ENCODE measurements at regions not wholly inside any gene's neighbourhood (a gene's known extent, or its start where the extent isn't known, plus 50 kb on each side); places are given as distances from the start of the nearest gene placed in this dataset.

DNA sequence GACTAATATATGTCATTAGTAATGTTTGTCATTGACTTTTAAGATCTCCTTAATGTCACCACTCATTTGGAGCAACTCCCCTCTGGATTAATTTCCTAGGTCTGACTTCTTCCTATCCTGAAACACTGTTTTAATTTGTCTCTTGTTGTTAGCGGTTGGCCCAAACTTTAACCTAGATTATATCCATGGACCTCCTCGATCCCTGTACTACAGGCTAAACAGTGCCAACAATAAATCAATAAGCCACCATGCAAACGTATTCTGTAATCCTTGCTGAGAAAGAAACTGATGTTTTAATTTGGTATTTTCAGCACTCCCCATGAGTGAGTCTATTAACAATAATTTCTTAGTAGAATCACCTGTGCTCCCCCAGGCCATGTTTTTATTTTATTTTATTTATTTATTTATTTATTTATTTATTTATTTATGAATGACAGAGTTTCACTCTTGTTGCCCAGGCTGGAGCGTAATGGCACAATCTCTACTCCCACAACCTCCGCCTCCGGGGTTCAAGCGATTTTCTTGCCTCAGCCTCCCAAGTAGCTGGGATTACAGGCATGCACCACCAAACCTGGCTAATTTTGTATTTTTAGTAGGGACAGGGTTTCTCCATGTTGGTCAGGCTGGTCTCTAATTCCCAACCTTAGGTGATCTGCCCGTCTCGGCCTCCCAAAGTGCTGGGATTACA is 204.1 kb downstream of the IL15 start:
- Histone ChIP-seq H3K27ac (ENCODE audit: low read depth, low read length) (no peak overlapping the region), H3K9me3 (ENCODE audit: insufficient read depth, low read depth, low read length) (no peaks in the 10 kb centered on the region), H3K79me2 (ENCODE audit: insufficient read depth, low read length) (no peaks in the 10 kb centered on the region), H2AFZ (ENCODE audit: low read depth, low read length) (no peak overlapping the region), H3K27me3 (ENCODE audit: insufficient read depth, low read length) (no peaks in the 10 kb centered on the region), H4K20me1 (ENCODE audit: insufficient read depth, low read length) (no peaks in the 10 kb centered on the region), H3K9ac (ENCODE audit: low read length) (no peak overlapping the region), H3K4me3 (ENCODE audit: insufficient read depth, low read depth, low read length) (no peak overlapping the region), H3K4me1 (ENCODE audit: insufficient read depth, low read length) (no peaks in the 10 kb centered on the region), H3K36me3 (ENCODE audit: insufficient read depth, low read length) (no peaks in the 10 kb centered on the region), H3K4me2 (ENCODE audit: low read length) (no peak overlapping the region)
- H3K4me3 Mint-ChIP-seq (ENCODE audit: unreplicated experiment) = no peak overlapping the region
- DNase-seq (ENCODE audit: low read depth) (no peak), FAIRE-seq (no peak)
- no peak overlapping the region for H3K27ac Mint-ChIP-seq (ENCODE audit: unreplicated experiment)
- no peaks in the 10 kb centered on the region for H3K27me3 Mint-ChIP-seq (ENCODE audit: low read depth, unreplicated experiment)
- no peaks in the 10 kb centered on the region for H3K4me1 Mint-ChIP-seq (ENCODE audit: low read depth, unreplicated experiment)
- H3K36me3 Mint-ChIP-seq (ENCODE audit: low read depth, unreplicated experiment) = no peaks in the 10 kb centered on the region
- TF ChIP-seq, protein P1, sequence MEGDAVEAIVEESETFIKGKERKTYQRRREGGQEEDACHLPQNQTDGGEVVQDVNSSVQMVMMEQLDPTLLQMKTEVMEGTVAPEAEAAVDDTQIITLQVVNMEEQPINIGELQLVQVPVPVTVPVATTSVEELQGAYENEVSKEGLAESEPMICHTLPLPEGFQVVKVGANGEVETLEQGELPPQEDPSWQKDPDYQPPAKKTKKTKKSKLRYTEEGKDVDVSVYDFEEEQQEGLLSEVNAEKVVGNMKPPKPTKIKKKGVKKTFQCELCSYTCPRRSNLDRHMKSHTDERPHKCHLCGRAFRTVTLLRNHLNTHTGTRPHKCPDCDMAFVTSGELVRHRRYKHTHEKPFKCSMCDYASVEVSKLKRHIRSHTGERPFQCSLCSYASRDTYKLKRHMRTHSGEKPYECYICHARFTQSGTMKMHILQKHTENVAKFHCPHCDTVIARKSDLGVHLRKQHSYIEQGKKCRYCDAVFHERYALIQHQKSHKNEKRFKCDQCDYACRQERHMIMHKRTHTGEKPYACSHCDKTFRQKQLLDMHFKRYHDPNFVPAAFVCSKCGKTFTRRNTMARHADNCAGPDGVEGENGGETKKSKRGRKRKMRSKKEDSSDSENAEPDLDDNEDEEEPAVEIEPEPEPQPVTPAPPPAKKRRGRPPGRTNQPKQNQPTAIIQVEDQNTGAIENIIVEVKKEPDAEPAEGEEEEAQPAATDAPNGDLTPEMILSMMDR (IDR thresholded peaks at IDR 0.05; ENCODE audit: insufficient read depth, low read depth, low read length) = no peak
- no peak for TF ChIP-seq EZH2 (IDR thresholded peaks at IDR 0.05; ENCODE audit: insufficient read depth, low read length)
- H3K9me3 Mint-ChIP-seq (ENCODE audit: unreplicated experiment) = peaks cover 4% of the 10 kb centered on the region

DNA sequence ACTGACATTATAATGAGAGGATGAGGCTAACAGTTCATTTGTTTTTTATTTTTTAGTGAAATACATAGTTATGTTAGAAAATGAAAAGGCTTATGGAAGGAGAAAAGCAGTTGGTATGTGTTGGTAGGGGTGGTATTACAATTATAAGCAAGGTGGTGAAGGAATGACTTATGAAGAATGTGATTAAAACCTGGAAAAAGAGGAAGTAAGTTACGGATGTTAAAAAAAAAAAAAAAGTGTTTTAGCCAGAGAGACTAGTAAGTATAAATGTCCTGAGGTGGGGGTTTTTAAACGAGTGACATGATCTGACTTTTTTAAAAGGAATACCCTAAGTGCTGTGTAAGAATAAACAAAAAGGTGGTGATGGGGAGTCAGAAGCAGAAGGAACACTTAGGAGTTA is 206.8 kb downstream of the IL15 start:
- no peaks in the 10 kb centered on the region for H3K4me1 Mint-ChIP-seq (ENCODE audit: low read depth, unreplicated experiment)
- TF ChIP-seq, protein P1 (IDR thresholded peaks at IDR 0.05; ENCODE audit: insufficient read depth, low read depth, low read length) = no peak
- TF ChIP-seq EZH2 (IDR thresholded peaks at IDR 0.05; ENCODE audit: insufficient read depth, low read length) = no peak
- no peaks in the 10 kb centered on the region for H3K36me3 Mint-ChIP-seq (ENCODE audit: low read depth, unreplicated experiment)
- DNase-seq (ENCODE audit: low read depth) = no peak
- H3K27me3 ChIP-seq (ENCODE audit: insufficient read depth, low read length) = no peaks in the 10 kb centered on the region
- no peaks in the 10 kb centered on the region for H3K9me3 Mint-ChIP-seq (ENCODE audit: unreplicated experiment)
- H4K20me1 ChIP-seq (ENCODE audit: insufficient read depth, low read length) = no peaks in the 10 kb centered on the region
- no peaks in the 10 kb centered on the region for H3K27me3 Mint-ChIP-seq (ENCODE audit: low read depth, unreplicated experiment)
- no peaks in the 10 kb centered on the region for H3K9me3 ChIP-seq (ENCODE audit: insufficient read depth, low read depth, low read length)
- no peak overlapping the region for H3K4me3 Mint-ChIP-seq (ENCODE audit: unreplicated experiment)
- no peaks in the 10 kb centered on the region for H3K36me3 ChIP-seq (ENCODE audit: insufficient read depth, low read length)
- no peak overlapping the region for H3K4me2 ChIP-seq (ENCODE audit: low read length)
- H3K79me2 ChIP-seq (ENCODE audit: insufficient read depth, low read length) = no peaks in the 10 kb centered on the region
- H3K27ac ChIP-seq (ENCODE audit: low read depth, low read length) = no peak overlapping the region
- no peak overlapping the region for H3K9ac ChIP-seq (ENCODE audit: low read length)
- no peak overlapping the region for H3K4me3 ChIP-seq (ENCODE audit: insufficient read depth, low read depth, low read length)
- no peak overlapping the region for H2AFZ ChIP-seq (ENCODE audit: low read depth, low read length)
- no peak for FAIRE-seq
- no peak overlapping the region for H3K27ac Mint-ChIP-seq (ENCODE audit: unreplicated experiment)
- no peaks in the 10 kb centered on the region for H3K4me1 ChIP-seq (ENCODE audit: insufficient read depth, low read length)

DNA sequence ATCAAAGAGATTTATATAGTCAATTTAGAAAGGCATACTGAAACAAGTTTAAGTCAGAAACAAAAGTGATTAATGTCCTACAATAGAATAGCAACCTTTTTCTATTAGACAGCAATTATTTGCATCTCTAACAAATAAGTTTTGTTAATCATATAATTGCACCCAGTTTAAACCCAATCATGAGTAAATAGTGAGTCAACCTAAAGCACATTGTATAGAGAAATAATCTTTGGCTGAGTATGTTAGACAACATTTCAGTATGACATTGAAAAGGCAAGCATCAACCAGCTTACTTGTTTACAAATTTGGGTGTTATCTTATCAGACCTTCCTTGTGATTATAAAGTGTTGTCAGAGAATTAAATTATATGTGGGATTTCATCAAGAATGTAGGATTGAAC is 209.5 kb downstream of the IL15 start:
- no peaks in the 10 kb centered on the region for H3K9me3 ChIP-seq (ENCODE audit: insufficient read depth, low read depth, low read length)
- no peaks in the 10 kb centered on the region for H3K36me3 ChIP-seq (ENCODE audit: insufficient read depth, low read length)
- Mint-ChIP-seq H3K27ac (ENCODE audit: unreplicated experiment) (no peak overlapping the region), H3K4me3 (ENCODE audit: unreplicated experiment) (no peak overlapping the region), H3K9me3 (ENCODE audit: unreplicated experiment) (no peaks in the 10 kb centered on the region), H3K36me3 (ENCODE audit: low read depth, unreplicated experiment) (no peaks in the 10 kb centered on the region), H3K4me1 (ENCODE audit: low read depth, unreplicated experiment) (no peaks in the 10 kb centered on the region), H3K27me3 (ENCODE audit: low read depth, unreplicated experiment) (no peaks in the 10 kb centered on the region)
- FAIRE-seq (no peak), DNase-seq (ENCODE audit: low read depth) (no peak)
- H3K4me3 ChIP-seq (ENCODE audit: insufficient read depth, low read depth, low read length) = no peak overlapping the region
- H2AFZ ChIP-seq (ENCODE audit: low read depth, low read length) = no peak overlapping the region
- no peak overlapping the region for H3K9ac ChIP-seq (ENCODE audit: low read length)
- H3K4me2 ChIP-seq (ENCODE audit: low read length) = no peak overlapping the region
- TF ChIP-seq, protein P1 (IDR thresholded peaks at IDR 0.05; ENCODE audit: insufficient read depth, low read depth, low read length) = no peak
- no peak for TF ChIP-seq EZH2 (IDR thresholded peaks at IDR 0.05; ENCODE audit: insufficient read depth, low read length)
- no peaks in the 10 kb centered on the region for H3K79me2 ChIP-seq (ENCODE audit: insufficient read depth, low read length)
- no peaks in the 10 kb centered on the region for H3K27me3 ChIP-seq (ENCODE audit: insufficient read depth, low read length)
- H3K4me1 ChIP-seq (ENCODE audit: insufficient read depth, low read length) = no peaks in the 10 kb centered on the region
- no peaks in the 10 kb centered on the region for H4K20me1 ChIP-seq (ENCODE audit: insufficient read depth, low read length)
- no peak overlapping the region for H3K27ac ChIP-seq (ENCODE audit: low read depth, low read length)

Measured in astrocyte (in vitro differentiated cells and primary cell).